Mucosa of gallbladder (tissue), 1 donor: ENCODE measurements at regions not wholly inside any gene's neighbourhood (a gene's known extent, or its start where the extent isn't known, plus 50 kb on each side); places are given as distances from the start of the nearest gene placed in this dataset.

Experiments
- DNase-seq: peaks from one replicate; pipeline ENCODE4 v3.0.0-alpha.2; 2020; ENCODE audit warnings: low spot score
- donor health status: DM: no; HTN: no; CAD: no.

- no peak for DNase-seq
These were observed 172.5 kb downstream of the SMAD2 start for GRCh38 chr18:47758000-47758399.

GRCh38 chr18:47756364-47757016, 174.0 kb downstream of the SMAD2 start:
- DNase-seq: peak; percentile 51

DNA sequence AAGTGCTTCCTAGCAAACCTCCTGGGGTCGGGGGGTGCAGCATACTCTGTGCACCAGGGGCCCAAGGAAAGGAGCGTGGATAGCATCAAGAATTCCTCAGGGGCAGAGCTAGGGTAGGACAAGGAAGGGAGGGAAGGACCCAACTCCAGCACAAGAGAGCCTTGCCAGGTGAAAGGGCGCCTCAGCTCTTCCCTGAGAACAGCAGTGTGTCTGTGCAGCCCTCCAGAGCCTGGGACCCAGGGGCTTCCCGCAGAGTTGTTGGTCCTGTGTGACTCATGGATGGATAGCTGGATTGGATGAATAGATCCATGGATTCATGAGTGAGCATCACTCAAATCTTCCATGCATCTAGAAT, 175.4 kb downstream of the SMAD2 start:
- DNase-seq: no peak

- peak; percentile 27 for DNase-seq
These were observed 176.0 kb downstream of the SMAD2 start for GRCh38 chr18:47754311-47755101.

DNA sequence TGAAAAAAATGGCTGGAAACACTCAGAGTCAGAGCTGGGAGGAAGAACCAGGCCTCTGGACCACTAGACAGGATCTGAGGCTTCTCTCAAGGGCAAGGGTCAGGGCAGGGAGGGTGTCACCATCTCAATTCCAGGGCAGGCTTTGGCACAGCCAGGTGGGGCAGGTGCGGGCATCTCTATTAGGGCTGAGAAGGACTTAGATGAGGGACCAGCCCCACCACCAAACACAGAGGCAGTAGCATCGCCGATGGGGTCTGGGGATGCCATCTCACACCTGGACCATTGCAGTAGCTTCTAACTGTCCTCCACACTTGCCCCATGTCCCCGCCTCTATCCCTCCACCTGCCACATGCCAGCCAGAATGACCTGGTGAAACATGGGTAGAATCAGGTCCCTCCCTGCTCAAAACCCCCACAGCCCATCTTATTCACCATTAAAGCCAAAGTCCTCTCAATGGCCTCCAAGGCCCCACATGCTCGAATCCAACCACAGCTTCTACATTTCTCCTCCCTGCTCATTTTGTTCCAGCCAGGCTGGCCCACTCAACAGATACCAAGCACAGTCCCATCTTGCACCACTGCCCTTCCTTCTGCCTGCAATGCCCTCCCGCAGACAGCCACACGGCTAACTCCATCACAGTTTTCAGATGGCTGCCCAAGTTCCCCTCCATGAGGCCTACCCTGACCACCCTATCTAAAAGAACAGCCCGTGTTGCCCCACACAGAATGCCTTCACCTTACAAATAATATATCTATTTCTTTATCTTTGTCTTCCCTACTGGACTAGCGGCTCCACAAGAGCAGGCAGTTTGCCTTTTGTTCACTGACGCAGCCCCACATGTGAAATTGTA, 177.4 kb downstream of the SMAD2 start:
- DNase-seq: peak; percentile 6

GRCh38 chr18:47750889-47751423, 179.5 kb downstream of the SMAD2 start:
- peak; percentile 6 for DNase-seq

GRCh38 chr18:47749600-47749973, 180.9 kb downstream of the SMAD2 start:
- DNase-seq: peak; percentile 8

GRCh38 chr18:47748847-47749599, 181.4 kb downstream of the SMAD2 start:
- DNase-seq: peak; percentile 80

DNA sequence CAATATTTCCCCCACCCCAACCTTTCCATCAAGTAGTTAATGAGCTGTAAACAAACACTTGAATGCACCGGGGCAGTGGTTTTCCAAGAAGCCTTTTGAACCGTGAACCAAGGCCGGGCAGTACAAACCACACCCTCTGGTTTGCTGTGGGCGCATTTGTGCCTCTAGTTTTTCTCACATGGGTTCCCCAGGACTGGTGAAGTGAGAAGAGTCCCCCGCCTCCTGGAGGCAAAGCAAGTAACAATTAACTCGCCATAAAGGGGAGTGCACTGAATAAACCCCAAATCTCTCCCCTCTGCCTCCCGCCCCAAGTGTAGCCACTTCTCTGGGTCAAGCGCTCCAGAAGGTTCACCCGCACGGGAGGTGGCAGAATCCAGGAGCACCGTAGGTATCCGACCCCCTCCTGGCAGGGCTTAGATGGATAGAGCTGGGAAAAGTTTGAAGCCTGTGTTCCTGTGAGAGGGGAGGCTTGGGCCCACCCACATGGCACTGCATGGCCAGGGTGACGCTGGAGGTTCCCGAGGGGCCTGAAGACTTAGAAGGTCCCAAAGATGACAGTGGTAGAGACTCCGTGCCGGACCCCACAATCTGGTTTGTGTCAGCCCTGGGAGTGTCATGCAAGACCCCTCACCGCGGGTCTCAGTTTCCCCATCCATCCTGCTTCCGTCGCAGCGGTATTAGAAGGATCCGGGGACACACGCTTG, 182.2 kb downstream of the SMAD2 start:
- DNase-seq: peak; percentile 8

DNA sequence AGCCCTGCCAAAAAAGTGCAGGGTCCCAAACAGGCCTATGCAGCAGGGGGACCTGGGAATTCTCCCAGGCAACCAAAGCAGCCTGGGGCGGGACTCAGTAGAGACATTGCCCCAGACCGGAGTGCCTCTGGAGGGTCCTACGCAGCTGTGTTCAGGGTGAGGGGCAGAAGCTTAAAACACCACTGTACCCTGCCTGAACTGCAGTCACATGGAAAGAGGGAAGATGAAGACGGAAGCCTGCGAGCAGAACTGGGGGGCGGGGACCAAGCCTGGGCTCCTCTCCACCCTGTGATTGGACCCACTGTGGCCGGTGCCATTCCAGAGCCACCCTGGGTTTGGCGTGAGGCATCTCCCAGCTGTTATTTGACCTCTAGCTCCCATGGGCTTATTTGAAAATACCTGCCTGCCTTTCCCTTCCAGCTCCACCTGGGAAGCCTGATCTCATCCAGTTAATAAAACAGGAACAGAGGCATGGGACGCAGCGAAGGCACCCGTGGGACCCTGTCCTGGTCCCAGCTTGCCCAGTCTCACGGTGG, 183.1 kb downstream of the SMAD2 start:
- DNase-seq: peak; percentile 0

- DNase-seq: peak; percentile 9
These were observed 183.8 kb downstream of the SMAD2 start for GRCh38 chr18:47746615-47747014.

DNA sequence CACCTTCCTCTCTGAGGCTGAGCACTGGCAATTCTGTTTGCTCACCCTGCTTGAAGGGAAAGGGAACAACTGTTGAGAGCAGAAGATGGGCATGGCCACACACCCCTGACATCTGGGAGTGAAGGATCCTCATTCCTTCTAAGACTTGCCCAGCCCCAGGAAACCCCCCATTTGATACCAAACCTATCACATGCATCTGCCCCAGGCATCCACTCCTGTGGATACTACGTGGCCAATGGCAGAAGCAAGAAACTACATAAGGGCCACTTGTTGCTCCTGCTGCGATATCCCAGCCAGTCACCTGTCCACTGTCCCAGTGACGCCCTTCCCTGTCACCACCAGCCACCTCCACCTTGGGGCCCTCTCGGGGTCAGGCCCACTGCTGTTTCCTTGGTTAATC, 185.2 kb downstream of the SMAD2 start:
- peak; percentile 4 for DNase-seq

DNA sequence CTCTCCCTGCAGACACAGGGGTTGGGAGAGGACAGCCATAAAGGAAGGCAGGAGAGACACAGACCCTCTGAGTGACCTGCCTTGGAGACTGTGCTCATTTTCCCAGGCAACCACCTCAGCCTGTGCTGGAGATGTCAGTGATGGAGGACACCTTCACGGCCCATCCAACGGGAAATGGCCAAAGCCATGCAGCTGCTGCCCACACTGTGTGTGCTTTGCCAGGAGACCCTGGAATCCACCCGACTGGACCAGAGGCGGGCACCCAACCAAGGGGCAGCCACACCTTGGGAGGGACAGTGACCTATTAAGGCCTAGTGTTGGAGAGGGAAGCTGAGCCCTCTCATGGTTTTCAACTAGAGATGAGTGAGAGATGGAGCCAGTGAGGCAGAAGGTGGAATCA, 192.5 kb downstream of the SMAD2 start:
- DNase-seq: no peak

DNA sequence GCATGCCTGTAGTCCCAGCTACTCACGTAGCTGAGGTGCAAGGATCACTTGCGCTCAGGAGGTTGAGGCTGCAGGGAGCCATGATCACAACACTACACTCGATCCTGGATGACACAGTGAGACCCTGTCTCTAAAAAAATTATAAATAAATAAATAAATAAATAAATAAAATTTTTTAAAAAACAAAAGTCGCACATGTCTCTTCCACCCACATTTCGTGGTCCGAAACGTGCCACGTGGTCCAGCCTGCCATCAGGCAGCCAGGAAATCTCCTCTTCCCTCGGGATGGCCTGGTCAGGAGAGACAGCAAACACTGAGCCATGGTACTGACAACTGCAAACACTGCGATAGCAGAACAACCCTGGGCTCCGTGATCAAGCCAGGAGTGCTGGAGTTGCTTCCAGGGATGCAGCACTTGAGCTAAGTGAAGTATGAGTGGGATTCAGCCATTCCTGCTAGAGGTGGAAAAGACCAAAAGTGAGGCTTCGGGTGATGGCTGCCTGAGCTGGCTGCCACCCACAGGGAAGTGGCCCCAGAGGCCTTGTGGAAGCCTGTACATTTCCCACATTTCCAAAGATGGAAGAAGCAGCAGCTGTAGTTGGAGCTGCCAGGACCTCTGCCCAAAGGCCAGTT, 193.1 kb downstream of the SMAD2 start:
- DNase-seq: no peak

DNA sequence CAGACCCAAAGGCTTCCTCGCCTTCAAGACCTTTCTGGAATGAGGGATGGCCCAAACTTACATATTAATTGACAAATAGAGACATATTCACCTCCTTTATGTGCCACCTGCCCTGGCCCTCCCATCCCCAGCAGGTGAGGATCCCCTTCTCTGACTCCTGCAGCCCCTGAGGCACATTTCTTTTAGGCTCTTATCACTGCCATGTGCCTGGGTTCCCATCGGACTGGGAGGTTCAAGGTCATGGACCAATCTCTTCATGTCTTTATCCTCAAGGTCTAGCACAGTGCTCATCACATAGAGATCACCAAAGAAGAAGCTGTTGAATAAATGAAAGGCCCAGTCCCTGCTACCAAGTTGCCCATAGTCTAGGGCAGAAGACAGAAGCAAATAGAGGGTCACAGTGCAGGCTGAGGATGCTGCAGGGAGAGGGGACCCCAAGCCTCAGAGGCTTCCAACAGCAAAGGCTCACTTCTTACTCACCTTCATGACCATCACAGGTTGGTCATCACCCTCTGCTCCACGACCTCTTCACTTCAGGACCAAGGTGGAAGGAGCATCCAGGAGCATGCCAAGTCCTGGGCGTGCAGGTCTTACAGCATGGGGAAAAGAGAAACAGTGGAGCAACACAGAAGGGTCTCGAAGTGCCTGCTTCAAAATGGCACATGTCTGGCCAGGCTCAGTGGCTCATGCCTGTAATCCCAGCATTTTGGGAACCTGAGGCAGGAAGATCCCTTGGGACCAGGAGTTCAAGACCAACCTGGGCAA, 193.9 kb downstream of the SMAD2 start:
- no peak for DNase-seq

GRCh38 chr18:47735041-47735702, 195.3 kb downstream of the SMAD2 start:
- DNase-seq: no peak

DNA sequence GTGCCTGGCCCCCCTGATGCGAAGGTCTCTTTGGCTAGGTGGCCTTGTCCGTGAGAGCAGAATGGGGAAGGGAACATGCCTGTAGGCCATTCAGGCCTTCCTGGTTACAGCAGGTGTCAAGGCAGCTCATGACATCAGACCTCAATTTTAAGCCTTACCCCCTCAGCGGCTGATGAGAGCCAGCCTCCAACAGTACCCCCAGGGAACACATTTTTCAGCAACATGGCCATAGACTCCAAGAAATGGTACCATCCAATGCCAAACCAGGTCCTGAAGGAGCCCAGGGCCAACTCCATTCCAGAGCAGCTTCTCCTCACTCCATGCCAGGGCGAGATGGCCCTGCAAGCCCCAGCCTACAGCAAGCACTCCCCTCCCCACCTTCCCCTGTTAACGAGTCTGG, 199.2 kb downstream of the SMAD2 start:
- DNase-seq: no peak

DNA sequence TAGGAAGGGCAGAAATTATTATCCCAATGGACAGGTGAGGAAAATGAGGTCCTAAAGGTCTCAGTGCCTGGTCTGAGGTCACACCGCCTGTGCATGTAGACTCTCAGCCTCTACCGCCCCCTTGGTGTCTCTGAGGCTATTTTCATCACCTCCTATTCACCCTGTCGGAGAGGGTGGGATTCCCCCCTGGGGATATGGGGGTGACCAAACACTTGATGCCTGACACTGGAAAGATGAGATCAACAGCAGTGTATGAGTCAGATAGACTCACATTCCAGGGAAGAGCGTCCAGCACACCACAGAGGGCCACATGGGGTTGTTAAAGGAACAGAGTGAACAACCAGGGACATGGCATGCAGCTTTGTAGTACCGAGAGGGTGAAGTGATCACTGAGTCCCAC, 199.7 kb downstream of the SMAD2 start:
- DNase-seq: no peak

DNA sequence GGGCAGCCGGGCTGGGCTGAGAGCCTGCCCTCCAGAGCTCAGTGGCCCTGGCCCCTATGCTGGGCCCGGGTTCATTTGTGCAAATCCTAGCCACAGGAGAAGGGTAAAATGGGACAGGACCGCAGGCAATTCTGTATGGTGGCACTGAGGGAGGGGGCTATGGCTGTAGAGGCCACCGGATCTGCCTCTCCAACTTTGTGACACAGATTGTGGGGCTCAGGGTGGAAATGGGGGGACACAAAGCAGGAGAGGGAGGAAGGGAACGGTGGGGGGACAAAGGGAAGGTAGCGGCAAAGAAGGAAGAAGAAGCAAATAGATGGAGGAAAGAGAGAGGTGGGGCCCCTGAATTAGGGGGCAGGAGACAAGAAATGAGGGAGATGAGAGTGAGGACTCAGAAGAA, 201.1 kb downstream of the SMAD2 start:
- no peak for DNase-seq
